Activated naive CD8-positive, alpha-beta T cell treated with anti-CD3 and anti-CD28 coated beads, Interleukin-2, amount 50 U/mL, for 24 hours (primary cell): ENCODE measurements at regions not wholly inside any gene's neighbourhood (a gene's known extent, or its start where the extent isn't known, plus 50 kb on each side); places are given as distances from the start of the nearest gene placed in this dataset.
A peak's percentile ranks its signal among the peaks of the same experiment; 100 is the strongest.
"Not testable (repeated sequence)": the region's sequence is repeated elsewhere in the genome, so short reads cannot be mapped to it uniquely, and the experiment has no call there.

Experiments used
- ATAC-seq: fragments of 150-1000 bp; cut with Tn5 transposase; one replicate; pipeline ENCODE4 v1.10.0; 2021
- DNase-seq: peaks from one replicate; pipeline ENCODE4 v3.0.0; 2021
- H3K27ac Mint-ChIP-seq: one replicate; pipeline ENCODE4 v1.8.0; 2021; ENCODE audit warnings: mild to moderate bottlenecking, mixed read lengths
- H3K27me3 Mint-ChIP-seq: one replicate; pipeline ENCODE4 v1.8.0; 2021; ENCODE audit warnings: mixed read lengths
- H3K36me3 Mint-ChIP-seq: one replicate; pipeline ENCODE4 v1.8.0; 2021; ENCODE audit warnings: low read depth, mixed read lengths
- H3K4me1 Mint-ChIP-seq: one replicate; pipeline ENCODE4 v1.8.0; 2021; ENCODE audit warnings: mixed read lengths
- H3K4me3 Mint-ChIP-seq: one replicate; pipeline ENCODE4 v1.8.0; 2021; ENCODE audit warnings: mild to moderate bottlenecking, moderate library complexity, mixed read lengths
- H3K9me3 Mint-ChIP-seq: one replicate; pipeline ENCODE4 v1.8.0; 2021; ENCODE audit warnings: mixed read lengths

GRCh38 chr2:12569929-12570328, 146.8 kb upstream of the TRIB2 start:
- not testable (repeated sequence) for H3K27ac Mint-ChIP-seq, H3K36me3 Mint-ChIP-seq, H3K9me3 Mint-ChIP-seq, ATAC-seq, H3K27me3 Mint-ChIP-seq, H3K4me3 Mint-ChIP-seq, DNase-seq, H3K4me1 Mint-ChIP-seq

- no peak for ATAC-seq
- no peak for DNase-seq
- no peaks in the 10 kb centered on the region for H3K9me3 Mint-ChIP-seq
- H3K27ac Mint-ChIP-seq: no peak overlapping the region
- H3K4me1 Mint-ChIP-seq: peaks cover 5% of the 10 kb centered on the region
- H3K4me3 Mint-ChIP-seq: no peak overlapping the region
- H3K27me3 Mint-ChIP-seq: no peaks in the 10 kb centered on the region
- peaks cover 2% of the 10 kb centered on the region for H3K36me3 Mint-ChIP-seq
These were observed 139.6 kb upstream of the TRIB2 start for GRCh38 chr2:12577091-12577490.

GRCh38 chr2:12577567-12578253, 139.0 kb upstream of the TRIB2 start:
- no peaks in the 10 kb centered on the region for H3K9me3 Mint-ChIP-seq
- peaks cover 2% of the 10 kb centered on the region for H3K36me3 Mint-ChIP-seq
- ATAC-seq (no peak), DNase-seq (no peak)
- H3K27ac Mint-ChIP-seq: no peak overlapping the region
- H3K4me1 Mint-ChIP-seq: peaks cover 5% of the 10 kb centered on the region
- H3K27me3 Mint-ChIP-seq: no peaks in the 10 kb centered on the region
- H3K4me3 Mint-ChIP-seq: no peak overlapping the region

- H3K27me3 Mint-ChIP-seq: no peaks in the 10 kb centered on the region
- peaks cover 5% of the 10 kb centered on the region for H3K4me1 Mint-ChIP-seq
- ATAC-seq (peak; percentile 79), DNase-seq (no peak)
- no peak overlapping the region for H3K4me3 Mint-ChIP-seq
- H3K27ac Mint-ChIP-seq: no peak overlapping the region
- no peaks in the 10 kb centered on the region for H3K9me3 Mint-ChIP-seq
- no peaks in the 10 kb centered on the region for H3K36me3 Mint-ChIP-seq
These were observed 137.7 kb upstream of the TRIB2 start for GRCh38 chr2:12579018-12579417.

- H3K4me1 Mint-ChIP-seq: peaks cover 26% of the 10 kb centered on the region
- H3K36me3 Mint-ChIP-seq: no peaks in the 10 kb centered on the region
- DNase-seq (no peak), ATAC-seq (no peak)
- no peak overlapping the region for H3K4me3 Mint-ChIP-seq
- no peak overlapping the region for H3K27ac Mint-ChIP-seq
- no peaks in the 10 kb centered on the region for H3K27me3 Mint-ChIP-seq
- no peaks in the 10 kb centered on the region for H3K9me3 Mint-ChIP-seq
These were observed 132.4 kb upstream of the TRIB2 start for GRCh38 chr2:12584338-12584737.

- Mint-ChIP-seq H3K36me3 (no peaks in the 10 kb centered on the region), H3K4me3 (no peak overlapping the region), H3K27ac (no peak overlapping the region), H3K4me1 (peaks cover 35% of the 10 kb centered on the region), H3K9me3 (no peaks in the 10 kb centered on the region), H3K27me3 (no peaks in the 10 kb centered on the region)
- ATAC-seq (no peak), DNase-seq (no peak)
These were observed 131.0 kb upstream of the TRIB2 start for GRCh38 chr2:12585784-12586183.

GRCh38 chr2:12587228-12587627, 129.5 kb upstream of the TRIB2 start:
- DNase-seq: no peak
- Mint-ChIP-seq H3K4me1 (peaks cover 39% of the 10 kb centered on the region), H3K27ac (no peak overlapping the region), H3K36me3 (no peaks in the 10 kb centered on the region), H3K9me3 (no peaks in the 10 kb centered on the region), H3K4me3 (no peak overlapping the region), H3K27me3 (no peaks in the 10 kb centered on the region)
- no peak for ATAC-seq

- H3K4me1 Mint-ChIP-seq: peaks cover 39% of the 10 kb centered on the region
- DNase-seq (peak; percentile 12), ATAC-seq (peak; percentile 84)
- H3K36me3 Mint-ChIP-seq: no peaks in the 10 kb centered on the region
- H3K27ac Mint-ChIP-seq: peak overlapping the region; percentile 65
- no peaks in the 10 kb centered on the region for H3K27me3 Mint-ChIP-seq
- H3K4me3 Mint-ChIP-seq: peak overlapping the region; percentile 3
- no peaks in the 10 kb centered on the region for H3K9me3 Mint-ChIP-seq
These were observed 128.8 kb upstream of the TRIB2 start for GRCh38 chr2:12587729-12588522.

- Mint-ChIP-seq H3K4me1 (peaks cover 39% of the 10 kb centered on the region), H3K36me3 (no peaks in the 10 kb centered on the region), H3K4me3 (no peak overlapping the region), H3K9me3 (no peaks in the 10 kb centered on the region), H3K27ac (peak overlapping the region; percentile 65), H3K27me3 (no peaks in the 10 kb centered on the region)
- ATAC-seq (no peak), DNase-seq (no peak)
These were observed 127.8 kb upstream of the TRIB2 start for GRCh38 chr2:12588986-12589385.

- H3K9me3 Mint-ChIP-seq: no peaks in the 10 kb centered on the region
- no peaks in the 10 kb centered on the region for H3K36me3 Mint-ChIP-seq
- H3K27me3 Mint-ChIP-seq: no peaks in the 10 kb centered on the region
- ATAC-seq (no peak), DNase-seq (no peak)
- H3K4me3 Mint-ChIP-seq: no peak overlapping the region
- H3K27ac Mint-ChIP-seq: no peak overlapping the region
- peaks cover 39% of the 10 kb centered on the region for H3K4me1 Mint-ChIP-seq
These were observed 126.9 kb upstream of the TRIB2 start for GRCh38 chr2:12589802-12590320.

- peaks cover 33% of the 10 kb centered on the region for H3K4me1 Mint-ChIP-seq
- ATAC-seq: no peak
These were observed 124.4 kb upstream of the TRIB2 start for GRCh38 chr2:12592296-12592695.

GRCh38 chr2:12594590-12594989, 122.1 kb upstream of the TRIB2 start:
- H3K9me3 Mint-ChIP-seq: no peaks in the 10 kb centered on the region
- H3K36me3 Mint-ChIP-seq: no peaks in the 10 kb centered on the region
- H3K4me3 Mint-ChIP-seq: no peak overlapping the region
- ATAC-seq: no peak
- peaks cover 10% of the 10 kb centered on the region for H3K4me1 Mint-ChIP-seq
- DNase-seq: no peak
- no peak overlapping the region for H3K27ac Mint-ChIP-seq
- H3K27me3 Mint-ChIP-seq: no peaks in the 10 kb centered on the region

More at GRCh38 chr2:12592296-12592695, 124.4 kb upstream of the TRIB2 start:
- Mint-ChIP-seq H3K27me3 (no peaks in the 10 kb centered on the region), H3K4me3 (no peak overlapping the region), H3K9me3 (no peaks in the 10 kb centered on the region), H3K36me3 (no peaks in the 10 kb centered on the region), H3K27ac (no peak overlapping the region)
- DNase-seq: no peak

- Mint-ChIP-seq H3K27ac (no peak overlapping the region), H3K4me3 (no peak overlapping the region)
- ATAC-seq: no peak
These were observed 120.0 kb upstream of the TRIB2 start for GRCh38 chr2:12596771-12597170.

GRCh38 chr2:12597610-12598009, 119.1 kb upstream of the TRIB2 start:
- Mint-ChIP-seq H3K4me1 (no peaks in the 10 kb centered on the region), H3K27ac (no peak overlapping the region), H3K9me3 (no peaks in the 10 kb centered on the region), H3K36me3 (no peaks in the 10 kb centered on the region), H3K27me3 (no peaks in the 10 kb centered on the region), H3K4me3 (no peak overlapping the region)
- ATAC-seq: no peak
- DNase-seq: no peak

More at GRCh38 chr2:12596771-12597170, 120.0 kb upstream of the TRIB2 start:
- H3K36me3 Mint-ChIP-seq: no peaks in the 10 kb centered on the region
- peaks cover 3% of the 10 kb centered on the region for H3K4me1 Mint-ChIP-seq
- H3K9me3 Mint-ChIP-seq: no peaks in the 10 kb centered on the region
- no peak for DNase-seq
- no peaks in the 10 kb centered on the region for H3K27me3 Mint-ChIP-seq

- Mint-ChIP-seq H3K27ac (no peak overlapping the region), H3K4me1 (peaks cover 18% of the 10 kb centered on the region), H3K9me3 (no peaks in the 10 kb centered on the region), H3K27me3 (peaks cover 3% of the 10 kb centered on the region), H3K4me3 (no peak overlapping the region), H3K36me3 (no peaks in the 10 kb centered on the region)
- ATAC-seq: no peak
- DNase-seq: no peak
These were observed 114.1 kb upstream of the TRIB2 start for GRCh38 chr2:12602661-12603060.
